GM21717 (cell line): ENCODE measurements at regions not wholly inside any gene's neighbourhood (a gene's known extent, or its start where the extent isn't known, plus 50 kb on each side); places are given as distances from the start of the nearest gene placed in this dataset.

ENCODE experiments used
- ATAC-seq: cut with Tn5 transposase; IDR thresholded peaks from one replicate; pipeline ENCODE4 v1.9.1; 2021; ENCODE audit warnings: mild to moderate bottlenecking, moderate library complexity; ENCODE audit not compliant: unreplicated experiment

DNA sequence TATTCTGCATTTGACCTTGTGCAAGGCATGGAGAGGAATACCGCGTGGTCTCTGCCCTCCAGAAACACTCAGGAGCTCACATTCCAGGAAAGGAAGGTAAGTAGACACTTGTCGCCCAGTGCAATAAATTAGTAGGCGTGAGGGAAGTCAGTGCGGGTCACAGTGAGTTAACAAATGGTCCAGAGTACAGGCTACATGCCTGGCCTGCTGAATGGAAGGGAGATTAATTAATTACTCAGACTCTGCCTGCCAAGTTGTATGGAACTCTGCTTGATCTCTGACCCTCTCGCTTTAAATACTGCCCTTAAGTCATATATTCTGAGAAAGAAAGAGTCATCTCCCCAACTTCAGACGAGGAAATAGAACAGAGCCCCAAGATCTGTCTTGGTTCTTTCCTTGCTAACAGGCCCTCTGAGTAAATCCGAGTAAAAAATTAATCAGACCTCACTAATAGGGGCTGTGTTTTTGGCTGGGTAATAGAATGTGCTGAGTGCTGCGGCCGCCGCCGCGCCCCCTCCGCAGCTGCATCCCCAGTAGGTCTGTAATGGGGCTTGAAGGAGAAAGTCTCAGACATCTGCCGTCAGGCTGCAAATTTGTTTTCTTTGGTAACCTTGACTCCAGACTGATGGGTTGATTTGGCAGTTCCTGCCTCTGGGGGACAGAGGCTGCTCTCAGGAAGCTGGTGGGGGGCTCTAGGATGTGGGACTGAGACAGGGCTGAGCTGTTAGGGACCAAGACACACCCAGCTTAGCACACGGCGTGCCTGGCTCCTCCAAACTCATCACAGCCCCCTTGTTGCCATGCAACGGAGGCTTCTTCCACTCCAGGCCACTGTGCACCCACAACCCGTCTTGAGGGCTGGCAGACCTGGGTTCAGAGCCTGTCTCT is 144.4 kb downstream of the NSG2 start:
- no peak for ATAC-seq

DNA sequence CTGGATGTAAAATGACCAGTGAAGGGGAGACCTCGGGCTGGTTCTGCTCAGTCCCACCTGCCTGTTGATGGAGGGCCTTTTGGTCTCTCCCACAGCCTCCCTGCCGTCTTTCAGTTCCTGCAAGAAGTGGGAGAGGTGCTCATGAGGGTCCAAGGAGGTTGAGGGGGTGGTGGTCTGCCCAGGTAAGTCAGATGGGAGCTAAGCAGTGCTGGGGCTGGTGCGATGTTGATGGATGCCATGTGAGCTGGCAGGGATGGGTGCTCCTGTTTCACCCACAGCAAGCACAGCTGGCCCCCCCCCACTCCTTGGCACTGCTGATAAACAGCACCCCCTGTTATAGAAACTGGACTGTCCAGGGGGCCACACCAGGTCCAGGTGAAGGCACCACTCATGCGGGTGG is 145.6 kb downstream of the NSG2 start:
- ATAC-seq = no peak

DNA sequence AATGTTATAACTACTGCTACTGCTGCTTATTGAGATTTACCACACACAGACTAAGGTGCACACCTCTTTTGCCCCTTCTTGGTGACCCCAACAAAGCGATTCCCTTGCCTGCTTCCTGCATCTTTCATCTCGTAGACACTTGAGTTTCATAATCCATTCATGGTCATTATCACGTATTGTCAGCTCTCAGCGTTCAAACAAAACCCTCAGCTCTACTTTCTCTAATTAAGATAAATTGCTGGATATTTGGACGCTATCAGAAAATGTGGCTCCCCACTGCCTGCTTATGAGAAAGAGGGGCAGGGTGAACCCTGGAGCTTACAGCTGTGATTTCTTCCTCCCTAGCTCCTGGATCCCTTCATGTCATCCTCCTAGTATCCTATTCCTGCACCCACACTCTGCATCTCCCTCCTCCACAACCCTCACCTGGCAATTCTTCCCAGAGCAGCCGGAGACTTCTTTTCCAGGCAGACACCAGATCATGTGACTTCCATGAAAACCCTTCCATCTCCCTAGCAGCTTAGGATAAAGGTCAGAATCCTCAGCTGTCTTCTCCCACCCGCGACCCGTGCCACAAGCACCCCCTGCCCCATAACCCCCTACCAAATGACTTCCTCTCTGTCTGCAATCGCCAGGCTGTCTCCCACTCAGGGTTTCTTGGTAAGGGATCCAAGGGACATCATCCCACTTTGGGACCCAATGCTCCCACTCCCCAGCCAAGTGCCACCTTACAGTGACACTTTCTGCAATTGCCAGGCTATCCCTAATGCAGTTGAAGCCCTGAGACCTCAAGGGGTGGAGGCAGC is 146.5 kb downstream of the NSG2 start:
- ATAC-seq = no peak

- no peak for ATAC-seq
These were observed 147.4 kb downstream of the NSG2 start for GRCh38 chr5:174192901-174193300.

GRCh38 chr5:174195517-174195916 is 150.0 kb downstream of the NSG2 start:
- no peak for ATAC-seq

GRCh38 chr5:174197929-174198328 is 152.4 kb downstream of the NSG2 start:
- no peak for ATAC-seq

DNA sequence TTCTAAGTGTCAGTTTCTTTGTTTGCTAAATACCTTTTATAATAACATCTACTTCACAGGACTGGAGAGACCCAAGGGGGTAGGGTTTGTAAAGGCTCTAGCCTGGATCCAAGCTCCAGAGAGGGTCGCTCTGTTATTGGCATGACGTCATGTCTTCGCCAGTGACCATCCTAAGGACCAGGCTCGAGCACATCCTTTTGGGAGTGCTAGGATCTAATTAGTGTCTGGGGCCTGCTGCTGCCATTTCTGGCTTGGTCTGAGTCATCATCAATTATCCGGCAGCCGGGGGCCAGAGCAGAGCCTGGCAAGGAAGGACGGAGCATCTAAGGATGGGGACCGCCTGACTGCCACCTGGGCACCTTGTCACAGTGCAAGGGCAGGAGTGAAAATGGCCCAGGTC is 153.0 kb downstream of the NSG2 start:
- no peak for ATAC-seq

GRCh38 chr5:174202996-174203395 is 157.5 kb downstream of the NSG2 start:
- no peak for ATAC-seq

- ATAC-seq = no peak
These were observed 159.2 kb downstream of the NSG2 start for GRCh38 chr5:174204535-174205313.

GRCh38 chr5:174205939-174206338 is 160.4 kb downstream of the NSG2 start:
- no peak for ATAC-seq

GRCh38 chr5:174210596-174211276 is 165.2 kb downstream of the NSG2 start:
- no peak for ATAC-seq

DNA sequence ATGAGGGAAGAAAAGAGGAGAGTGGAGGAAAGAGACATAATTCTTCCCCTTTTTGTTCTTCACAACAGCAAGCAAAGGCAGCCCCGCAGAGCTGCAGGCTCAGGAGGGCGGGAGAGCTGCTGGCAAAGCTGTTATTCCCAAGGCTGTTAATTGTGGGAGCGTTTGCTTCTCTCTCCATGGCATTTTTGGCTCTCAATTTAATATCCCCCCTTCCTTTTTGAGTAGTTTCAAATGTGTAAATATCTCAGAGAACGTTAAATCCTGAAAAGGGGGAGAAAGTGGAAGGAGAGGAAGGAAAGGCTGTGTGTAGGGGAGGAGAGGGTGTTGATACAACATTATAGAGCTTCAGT is 165.7 kb downstream of the NSG2 start:
- ATAC-seq = no peak

DNA sequence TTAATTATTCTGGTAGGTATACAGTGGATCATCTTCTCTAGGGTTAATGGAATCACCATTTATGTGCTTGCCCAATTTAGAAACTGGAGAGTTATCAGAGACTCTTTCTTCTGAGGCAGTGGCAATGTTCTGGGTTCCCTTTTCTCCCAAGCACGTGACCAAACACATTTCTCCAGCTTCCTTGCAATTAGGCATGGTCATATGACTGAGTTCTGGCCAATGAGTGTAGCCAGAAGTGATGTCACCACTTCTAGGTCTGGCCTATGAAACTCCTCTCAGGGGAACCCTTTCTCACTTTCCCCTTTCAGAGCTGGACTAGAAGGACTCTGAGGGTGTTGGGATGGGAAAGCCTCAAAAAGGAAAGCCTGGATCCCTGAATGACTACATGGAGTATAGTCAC is 172.0 kb downstream of the NSG2 start:
- no peak for ATAC-seq

- no peak for ATAC-seq
These were observed 172.7 kb downstream of the NSG2 start for GRCh38 chr5:174218162-174218561.

- ATAC-seq = no peak
These were observed 174.9 kb downstream of the NSG2 start for GRCh38 chr5:174220417-174220816.

- no peak for ATAC-seq
These were observed 175.9 kb downstream of the NSG2 start for GRCh38 chr5:174221436-174221835.

DNA sequence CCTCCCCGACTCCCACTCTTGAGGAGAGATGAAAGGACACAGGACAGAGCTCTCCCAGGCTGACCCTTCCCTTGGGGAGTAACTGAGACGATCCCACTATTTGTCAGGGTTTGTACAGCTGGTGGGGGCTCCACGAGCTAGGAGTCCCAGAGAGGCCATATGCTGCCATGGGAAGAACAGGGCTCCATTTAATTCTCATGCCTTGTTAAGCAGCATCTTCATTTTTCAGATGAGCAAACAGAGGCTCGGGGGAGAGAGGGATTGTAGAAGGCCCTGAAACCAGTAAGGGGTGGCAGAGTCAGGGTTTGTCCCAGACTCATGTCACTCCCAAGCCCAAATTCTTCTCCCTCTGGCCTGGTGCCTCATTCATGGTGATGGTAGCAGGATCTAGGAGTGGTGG is 176.4 kb downstream of the NSG2 start:
- ATAC-seq = no peak

DNA sequence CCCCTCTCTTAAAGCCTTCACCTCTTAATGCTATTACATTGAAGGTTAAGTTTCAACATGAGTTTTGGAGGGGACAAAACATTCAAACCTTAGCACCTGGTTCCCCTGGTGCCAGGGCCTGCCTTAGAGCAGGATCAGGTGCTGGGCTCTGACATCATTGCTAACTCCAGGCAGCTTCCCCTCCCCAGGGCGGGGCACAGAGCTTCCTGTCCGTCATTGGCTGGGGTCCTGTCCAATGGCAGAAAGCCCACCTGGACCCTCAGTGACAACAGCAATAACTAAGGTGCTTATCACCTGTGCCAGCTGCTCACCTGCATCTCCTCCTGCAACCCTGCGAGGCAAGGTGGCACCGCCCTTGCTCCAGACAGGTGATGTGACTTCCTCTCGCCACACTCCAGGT is 177.4 kb downstream of the NSG2 start:
- no peak for ATAC-seq

DNA sequence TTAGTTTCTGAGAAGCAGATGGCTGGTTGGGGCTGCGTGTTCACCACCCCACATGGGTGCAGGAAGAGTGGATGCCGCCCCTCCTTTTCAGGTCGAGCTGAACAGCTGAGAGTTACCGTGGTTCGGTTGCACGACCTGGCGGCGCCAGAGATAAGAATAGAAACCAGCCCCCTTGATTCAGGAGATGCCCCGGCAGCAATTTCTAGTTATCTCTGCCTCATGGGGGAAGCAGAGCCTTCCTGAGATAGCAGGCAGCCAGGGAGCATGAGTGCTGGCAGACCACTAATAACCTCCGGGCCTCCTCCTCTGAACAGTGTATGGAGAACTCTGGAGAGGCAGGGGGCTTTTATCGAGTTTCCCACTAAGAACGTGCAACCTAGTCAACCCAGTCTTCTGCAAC is 177.8 kb downstream of the NSG2 start:
- no peak for ATAC-seq

DNA sequence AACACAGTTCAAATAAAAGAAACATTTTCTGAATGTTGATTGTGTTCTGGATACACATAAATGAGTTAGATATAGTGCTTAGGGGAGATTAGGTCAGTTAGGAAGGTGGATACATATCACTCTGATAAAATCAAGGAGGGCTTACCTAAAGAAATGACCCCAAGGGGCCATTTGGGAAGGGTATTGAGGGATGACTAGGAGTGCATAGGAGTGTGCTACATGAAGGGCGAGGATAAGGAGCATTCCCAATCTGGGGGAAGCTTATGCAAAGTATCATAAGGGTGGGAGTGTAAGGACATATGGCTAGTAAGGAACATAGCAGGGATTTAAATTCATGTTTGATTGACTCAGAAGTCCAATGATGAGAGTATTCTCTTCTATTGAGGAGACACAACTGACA is 183.6 kb downstream of the NSG2 start:
- ATAC-seq = no peak
